ENCODE measurements at regions not wholly inside any gene's neighbourhood (a gene's known extent, or its start where the extent isn't known, plus 50 kb on each side); places are given as distances from the start of the nearest gene placed in this dataset.
"Not testable (repeated sequence)": the region's sequence is repeated elsewhere in the genome, so short reads cannot be mapped to it uniquely, and the experiment has no call there.

DNA sequence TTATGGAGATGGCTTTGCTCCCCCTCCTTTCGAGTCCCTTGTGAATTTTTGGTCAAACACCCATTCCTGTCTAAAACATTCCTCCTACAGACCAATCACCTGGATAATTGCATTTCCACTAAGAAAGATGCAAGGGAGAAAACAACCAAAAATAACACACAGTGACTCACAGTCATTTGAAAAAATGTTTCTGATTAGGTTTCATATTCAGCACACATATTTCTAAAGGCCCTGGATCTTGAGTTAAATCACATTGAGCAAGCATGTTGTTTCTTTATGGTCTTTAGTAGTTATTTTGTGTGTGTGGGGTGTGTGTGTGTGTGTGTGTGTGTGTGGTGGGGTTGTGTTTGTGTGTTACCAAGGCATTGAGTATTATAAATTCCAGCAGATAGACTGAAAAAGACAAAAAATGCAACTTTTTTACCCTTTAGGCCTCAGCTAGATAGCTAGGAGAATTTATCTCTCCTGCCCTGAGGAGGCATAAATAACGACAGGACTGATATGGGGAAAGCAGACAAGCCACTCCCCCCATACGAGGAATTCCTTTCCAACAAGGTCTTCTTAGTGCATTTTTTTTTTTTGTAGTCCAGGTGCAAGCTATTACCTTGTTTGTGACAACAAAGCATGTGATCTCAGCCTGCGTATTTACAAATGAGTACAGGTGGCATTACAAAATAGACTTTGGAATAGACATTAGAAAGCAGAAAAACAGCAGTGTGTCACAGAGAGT lies 265.4 kb upstream of the ADGRL3 start:
- DNase-seq = no peak

GRCh38 chr4:60938181-60938580 lies 261.9 kb upstream of the ADGRL3 start:
- DNase-seq = no peak

DNA sequence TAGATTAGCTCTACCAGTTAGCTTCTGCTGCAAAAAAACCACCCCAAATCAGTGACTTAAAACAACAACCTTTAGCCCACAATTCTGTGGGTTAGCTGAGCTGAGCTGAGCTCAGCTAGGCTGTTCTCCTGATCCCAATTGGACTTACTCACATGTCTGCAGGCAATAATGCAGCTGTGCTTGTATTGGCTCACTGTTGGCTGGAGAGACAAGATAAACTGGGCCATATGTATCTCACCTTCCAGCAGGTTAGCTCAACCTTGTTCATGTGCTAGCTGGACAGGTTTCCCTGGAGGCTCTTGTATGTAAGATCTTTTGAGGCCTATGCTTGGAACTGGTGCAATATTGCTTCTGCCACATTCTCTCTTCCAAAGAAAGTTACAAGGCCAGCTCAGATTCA lies 261.5 kb upstream of the ADGRL3 start:
- DNase-seq = no peak

DNA sequence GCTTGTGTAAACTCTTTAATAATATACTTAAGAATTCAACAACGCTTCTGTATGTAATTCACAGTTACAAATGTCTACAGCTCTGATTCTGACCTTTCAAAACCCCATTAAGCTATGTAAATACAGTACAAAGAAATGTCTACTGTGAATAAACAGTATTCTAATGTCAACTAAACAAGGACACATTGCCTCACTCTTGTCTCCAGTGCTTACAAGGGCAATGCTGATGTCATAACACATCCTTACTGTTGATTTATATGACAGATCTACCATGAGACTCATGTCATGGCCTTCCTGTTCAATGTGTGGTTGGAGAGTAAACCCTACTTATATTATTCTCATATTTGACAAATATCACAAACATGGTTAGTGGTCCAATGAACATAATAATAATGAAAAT lies 256.1 kb upstream of the ADGRL3 start:
- DNase-seq = no peak

- no peak for DNase-seq
Observed at GRCh38 chr4:60945641-60946040, 254.5 kb upstream of the ADGRL3 start.

GRCh38 chr4:60948008-60948407 lies 252.1 kb upstream of the ADGRL3 start:
- no peak for DNase-seq

GRCh38 chr4:60952921-60953320 lies 247.2 kb upstream of the ADGRL3 start:
- no peak for DNase-seq

- no peak for DNase-seq
Observed at GRCh38 chr4:60953826-60954225, 246.3 kb upstream of the ADGRL3 start.

GRCh38 chr4:60962286-60962685 lies 237.8 kb upstream of the ADGRL3 start:
- no peak for DNase-seq

DNA sequence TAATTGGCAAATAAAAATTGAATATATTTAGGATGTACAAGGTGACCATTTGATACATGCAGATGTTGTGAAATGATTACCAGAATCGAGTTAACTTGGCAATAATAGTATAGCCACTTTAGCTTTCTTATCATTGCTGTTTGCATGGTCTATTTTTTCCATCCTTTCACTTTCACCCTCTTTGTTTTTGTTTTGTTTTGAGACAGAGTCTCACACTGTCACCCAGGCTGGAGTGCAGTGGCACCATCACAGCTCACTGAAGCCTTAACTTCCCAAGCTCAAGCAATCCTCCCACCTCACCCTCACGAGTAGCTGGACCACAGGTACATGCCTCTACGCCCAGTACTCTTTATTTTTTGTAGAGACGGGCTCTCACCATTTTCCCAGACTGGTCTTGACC lies 218.6 kb upstream of the ADGRL3 start:
- DNase-seq = no peak

GRCh38 chr4:60989141-60989540 lies 211.0 kb upstream of the ADGRL3 start:
- no peak for DNase-seq

- no peak for DNase-seq
Observed at GRCh38 chr4:60992037-60992436, 208.1 kb upstream of the ADGRL3 start.

- no peak for DNase-seq
Observed at GRCh38 chr4:61003301-61003700, 196.8 kb upstream of the ADGRL3 start.

DNA sequence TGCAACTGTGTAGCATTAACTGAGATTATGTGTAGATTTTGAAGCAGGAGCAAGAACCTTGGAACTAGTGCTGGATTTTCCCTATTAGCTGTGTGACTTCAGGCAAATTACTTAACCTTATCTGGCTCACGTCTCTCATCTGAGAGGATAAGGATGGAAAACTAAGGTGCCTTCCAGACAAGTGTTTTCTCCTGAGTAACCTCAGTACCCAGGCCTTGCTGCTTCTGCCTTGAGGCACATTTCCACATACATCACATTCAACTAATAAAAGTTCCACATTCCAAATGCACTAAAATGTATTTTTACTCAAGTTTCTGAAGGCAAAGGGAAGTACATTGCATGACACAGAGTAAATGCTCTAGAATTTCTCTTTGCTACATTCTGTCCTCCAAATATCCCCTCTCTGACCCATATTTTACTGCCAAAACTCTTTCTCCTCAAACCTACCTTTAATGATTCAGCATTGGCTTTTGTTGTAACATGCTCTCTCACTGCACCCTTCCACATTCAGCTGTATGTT lies 195.4 kb upstream of the ADGRL3 start:
- no peak for DNase-seq

DNA sequence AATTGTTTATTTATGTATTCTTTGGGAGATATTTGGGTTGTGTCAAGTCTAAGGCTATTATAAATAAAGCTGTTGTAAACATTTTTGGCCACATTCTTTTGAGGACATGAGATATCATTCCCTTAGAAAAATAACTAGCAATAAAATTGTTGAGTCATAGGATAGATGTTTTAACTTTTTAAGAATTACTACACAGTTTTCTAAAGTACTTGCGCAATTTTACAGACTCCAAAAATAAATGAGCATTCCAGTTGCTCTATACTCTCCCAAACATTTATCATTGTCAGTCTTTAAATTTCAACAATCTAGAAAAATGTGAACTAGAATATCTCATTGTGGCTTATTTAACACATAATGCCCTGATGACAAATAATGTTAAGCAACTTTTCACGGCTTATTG lies 189.1 kb upstream of the ADGRL3 start:
- no peak for DNase-seq

DNA sequence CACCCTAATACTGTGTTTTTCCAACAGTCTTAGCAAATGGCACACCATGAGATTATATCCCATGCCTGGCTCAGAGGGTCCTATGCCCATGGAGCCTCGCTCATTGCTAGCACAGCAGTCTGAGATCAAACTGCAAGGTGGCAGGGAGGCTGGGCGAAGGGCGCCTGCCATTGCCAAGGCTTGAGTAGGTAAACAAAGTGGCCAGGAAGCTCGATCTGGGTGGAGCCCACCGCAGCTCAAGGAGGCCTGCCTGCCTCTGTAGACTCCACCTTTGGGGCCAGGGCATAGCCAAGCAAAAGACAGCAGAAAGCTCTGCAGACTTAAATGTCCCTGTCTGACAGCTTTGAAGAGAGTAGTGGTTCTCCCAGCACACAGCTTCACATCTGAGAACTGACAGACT lies 188.2 kb upstream of the ADGRL3 start:
- not testable (repeated sequence) for DNase-seq

DNA sequence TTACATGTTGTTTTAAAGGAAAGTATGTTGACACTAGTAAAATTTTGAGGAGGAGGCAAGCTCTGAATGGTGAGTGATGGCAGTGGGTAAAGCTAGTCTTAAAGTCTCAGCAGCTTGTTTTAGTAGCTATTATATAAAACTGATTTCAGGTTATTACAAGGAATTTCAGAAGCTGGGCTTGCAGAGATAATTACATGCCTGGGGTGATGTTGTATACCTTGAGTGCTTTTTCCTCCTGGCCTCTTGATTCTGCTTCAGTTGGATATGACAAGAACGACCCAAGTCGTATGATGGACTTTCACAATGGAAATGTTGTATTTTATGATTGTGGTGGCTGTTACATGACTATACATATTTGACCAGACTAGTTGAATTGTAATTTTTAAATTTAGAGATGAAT lies 175.5 kb upstream of the ADGRL3 start:
- DNase-seq = no peak

- DNase-seq = no peak
Observed at GRCh38 chr4:61027939-61028338, 172.2 kb upstream of the ADGRL3 start.

GRCh38 chr4:61036071-61036684 lies 163.9 kb upstream of the ADGRL3 start:
- DNase-seq = no peak

DNA sequence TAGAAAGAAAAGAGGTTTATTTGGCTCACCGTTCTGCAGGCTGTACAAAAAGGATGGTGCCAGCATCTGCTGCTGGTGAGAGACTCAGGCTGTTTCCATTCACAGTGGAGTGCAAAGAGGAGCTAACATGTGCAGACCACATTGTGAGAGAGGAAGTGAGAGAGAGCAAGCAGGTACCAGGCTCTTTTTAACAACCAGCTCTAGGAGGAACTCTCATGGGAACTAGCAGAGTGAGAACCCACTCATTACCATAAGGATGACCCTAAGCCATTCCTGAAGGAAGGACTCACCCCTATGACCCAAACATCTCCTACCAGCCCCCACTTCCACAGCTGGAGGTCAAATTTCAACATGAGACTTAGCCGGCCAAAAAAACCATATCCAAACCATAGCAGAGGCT lies 158.6 kb upstream of the ADGRL3 start:
- DNase-seq = no peak

GRCh38 chr4:61044837-61045236 lies 155.3 kb upstream of the ADGRL3 start:
- no peak for DNase-seq

- no peak for DNase-seq
Observed at GRCh38 chr4:61049018-61049417, 151.1 kb upstream of the ADGRL3 start.

DNA sequence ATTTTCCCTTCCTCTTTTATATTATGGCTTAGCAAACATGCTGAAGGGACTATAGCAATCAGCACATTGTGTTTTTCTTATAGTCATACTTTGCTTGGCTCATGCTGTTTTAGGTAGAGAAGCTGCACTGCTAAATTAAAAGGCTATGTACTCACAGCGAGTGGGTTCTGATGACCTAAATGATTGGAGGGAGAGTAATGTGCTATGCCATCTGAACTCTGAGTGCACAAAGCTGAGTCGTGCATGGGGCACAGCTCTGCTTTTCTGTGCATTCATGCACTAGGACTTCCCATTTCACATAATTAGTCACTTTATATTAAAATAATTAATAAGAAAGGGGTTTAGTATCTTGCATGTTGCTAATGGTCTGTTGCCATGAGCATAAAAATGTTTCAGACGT lies 132.7 kb upstream of the ADGRL3 start:
- no peak for DNase-seq

- DNase-seq = no peak
Observed at GRCh38 chr4:61068060-61068459, 132.1 kb upstream of the ADGRL3 start.

GRCh38 chr4:61068745-61069144 lies 131.4 kb upstream of the ADGRL3 start:
- DNase-seq = no peak

All from stimulated activated CD4-positive, alpha-beta T cell treated with anti-CD3 and anti-CD28 coated beads, Interleukin-1b, Interleukin-23, amount 100 ng/mL, for 48 hours (primary cell).